GM10266 (cell line): ENCODE measurements at regions not wholly inside any gene's neighbourhood (a gene's known extent, or its start where the extent isn't known, plus 50 kb on each side); places are given as distances from the start of the nearest gene placed in this dataset.

Source experiments
- DNase-seq: peaks from one replicate; pipeline ENCODE4 v3.0.0; 2012; ENCODE audit errors: extremely low spot score
- CTCF ChIP-seq: IDR thresholded peaks from 2 replicates; pipeline ENCODE4 v1.5.1; 2012; ENCODE audit warnings: mild to moderate bottlenecking, low read depth; ENCODE audit not compliant: control insufficient read depth, insufficient read depth; ENCODE audit errors: missing control alignments

DNA sequence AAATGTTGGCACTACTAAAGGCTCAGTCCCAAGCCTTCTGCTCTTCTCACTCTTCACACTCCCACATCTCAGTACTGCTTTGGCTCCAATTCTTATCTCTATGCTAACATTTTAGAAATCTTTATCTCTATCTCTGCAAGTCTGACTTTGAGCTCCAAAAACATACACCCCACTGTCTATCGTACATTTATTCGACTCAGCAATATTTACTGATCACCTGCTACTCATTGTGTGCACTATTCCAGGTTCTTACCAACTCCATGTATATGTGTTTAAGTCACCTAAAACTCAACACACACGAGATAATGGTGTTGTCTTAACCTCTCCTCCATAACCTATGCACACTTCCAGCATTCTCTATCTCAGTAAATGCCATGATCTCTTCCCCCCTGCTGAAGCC is 268.2 kb upstream of the CRIM1 start:
- no peak for TF ChIP-seq CTCF
- DNase-seq: no peak

GRCh38 chr2:36079793-36080192 is 275.8 kb upstream of the CRIM1 start:
- no peak for TF ChIP-seq CTCF
- no peak for DNase-seq

DNA sequence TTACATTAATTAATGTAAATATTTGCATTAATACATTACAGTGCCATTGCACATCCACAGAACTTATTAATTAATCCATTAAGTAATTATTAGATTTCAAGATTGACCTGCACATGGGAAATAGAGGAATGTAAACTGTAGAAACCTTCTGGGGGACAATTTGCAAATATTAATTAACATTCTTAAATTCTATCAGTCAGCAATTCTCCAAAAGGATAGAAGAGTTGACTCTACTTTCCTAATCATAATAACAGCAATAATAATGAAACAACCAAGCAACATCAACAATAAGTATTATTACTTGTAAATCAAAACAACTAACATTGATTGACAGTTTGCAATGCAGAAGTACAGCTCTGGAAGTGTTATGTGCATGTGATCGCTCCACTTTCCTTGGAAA is 281.6 kb upstream of the CRIM1 start:
- no peak for DNase-seq
- TF ChIP-seq CTCF: no peak

DNA sequence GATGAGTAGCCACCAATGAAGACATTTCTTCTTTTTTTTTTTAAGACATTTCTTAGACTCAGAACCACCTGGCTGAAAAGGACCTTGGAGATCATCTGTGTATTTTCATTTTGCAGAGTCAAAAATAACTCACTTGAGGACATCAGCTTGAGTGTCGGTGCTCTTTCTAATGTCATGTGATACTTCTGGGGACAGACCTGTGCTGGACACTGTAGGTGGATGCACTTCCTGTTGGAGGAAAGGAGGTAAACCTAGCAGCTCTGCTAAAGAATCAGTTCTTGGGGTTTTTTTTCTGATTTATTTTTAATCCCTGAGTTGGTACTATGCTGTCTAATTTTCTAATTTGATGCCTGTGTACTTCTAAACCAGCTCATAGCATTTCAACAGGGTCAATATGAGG is 283.9 kb upstream of the CRIM1 start:
- TF ChIP-seq CTCF: no peak
- DNase-seq: no peak

DNA sequence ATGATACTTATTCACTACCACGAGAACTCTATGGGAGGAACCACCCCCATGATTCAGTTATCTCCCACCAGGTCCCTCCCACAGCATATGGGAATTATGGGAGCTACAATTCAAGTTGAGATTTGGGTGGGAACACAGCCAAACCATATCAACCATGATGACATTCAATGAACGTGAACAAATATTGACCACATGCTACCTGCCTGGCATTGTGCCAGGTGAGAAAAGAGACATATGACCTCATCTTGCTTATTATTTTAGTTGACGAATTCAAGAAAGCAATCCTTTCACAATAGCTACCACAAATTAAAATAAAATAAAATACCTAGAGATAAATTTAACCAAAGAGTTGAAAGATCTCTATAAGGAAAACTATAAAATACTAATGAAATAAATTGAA is 286.5 kb upstream of the CRIM1 start:
- DNase-seq: no peak
- TF ChIP-seq CTCF: no peak

DNA sequence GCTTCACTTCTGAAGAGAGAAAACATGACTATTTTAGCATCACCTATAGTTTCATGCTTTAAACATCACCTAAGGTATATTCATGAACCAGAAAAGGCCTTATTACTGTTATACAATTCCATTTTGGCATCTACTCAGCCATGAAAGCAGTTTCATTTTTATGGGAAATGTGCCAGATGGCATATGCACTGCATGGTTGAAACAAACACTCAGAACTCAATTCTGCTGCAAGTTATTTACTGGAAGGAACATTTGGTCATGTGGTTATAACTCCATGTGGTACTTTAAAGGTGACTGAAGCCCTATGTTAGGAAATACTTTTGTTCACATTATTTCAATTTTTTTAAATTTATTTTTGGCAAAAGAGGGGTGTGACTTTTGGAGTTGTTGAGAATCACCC is 287.5 kb upstream of the CRIM1 start:
- no peak for DNase-seq
- TF ChIP-seq CTCF: no peak

DNA sequence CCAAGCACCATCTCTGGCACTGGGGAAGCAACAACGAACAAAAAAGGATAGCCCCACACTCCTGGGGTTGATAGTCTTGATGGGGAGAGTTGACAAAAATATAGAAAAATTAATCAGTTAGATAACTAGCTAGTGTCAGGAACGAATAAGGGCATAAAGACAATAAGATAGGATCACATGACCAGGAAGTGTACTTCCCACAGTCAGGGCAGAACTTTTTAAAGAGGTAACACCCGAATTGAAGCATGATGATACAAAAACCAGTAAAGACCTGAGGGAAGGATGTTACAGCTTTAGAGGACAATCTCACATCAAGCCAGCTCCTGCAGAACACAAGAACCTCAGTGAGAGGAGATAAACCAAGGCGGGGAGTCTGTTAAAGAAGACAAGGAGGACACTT is 295.4 kb upstream of the CRIM1 start:
- DNase-seq: no peak
- no peak for TF ChIP-seq CTCF
